PFSK-1 (cell line): ENCODE measurements at regions not wholly inside any gene's neighbourhood (a gene's known extent, or its start where the extent isn't known, plus 50 kb on each side); places are given as distances from the start of the nearest gene placed in this dataset.

ENCODE experiments used
- FOXP2 ChIP-seq: optimal IDR thresholded peaks from 2 replicates; pipeline ENCODE3; 2011; ENCODE audit warnings: borderline replicate concordance, control low read depth, inconsistent platforms; ENCODE audit not compliant: insufficient read depth; ENCODE audit errors: extremely low read length, extremely low read depth
- POLR2AphosphoS5 ChIP-seq: IDR thresholded peaks from 2 replicates; pipeline ENCODE4 v1.6.1; 2012; ENCODE audit warnings: low read depth, mild to moderate bottlenecking, control low read depth, low read length, moderate library complexity
- SIN3A ChIP-seq: IDR thresholded peaks from 2 replicates; pipeline ENCODE4 v1.6.1; 2012; ENCODE audit warnings: mild to moderate bottlenecking, low read length, moderate library complexity, borderline replicate concordance; ENCODE audit not compliant: insufficient read depth
- TAF1 ChIP-seq: IDR thresholded peaks from 2 replicates; pipeline ENCODE4 v1.6.1; 2012; ENCODE audit warnings: low read length, control low read depth, borderline replicate concordance; ENCODE audit not compliant: insufficient read depth
- TF ChIP-seq, protein P1 (sequence below), 2 experiments: IDR thresholded peaks; 2 replicates each; pipeline versions ENCODE4 v1.6.1 to v1.8.0; 2011 to 2012; ENCODE audit warnings: low read depth in 2 of 2, low read length in 2 of 2, control low read depth in 1 of 2, inconsistent platforms in 1 of 2, mild to moderate bottlenecking in 1 of 2, moderate library complexity in 1 of 2; ENCODE audit not compliant: insufficient read depth in 1 of 2

DNA sequence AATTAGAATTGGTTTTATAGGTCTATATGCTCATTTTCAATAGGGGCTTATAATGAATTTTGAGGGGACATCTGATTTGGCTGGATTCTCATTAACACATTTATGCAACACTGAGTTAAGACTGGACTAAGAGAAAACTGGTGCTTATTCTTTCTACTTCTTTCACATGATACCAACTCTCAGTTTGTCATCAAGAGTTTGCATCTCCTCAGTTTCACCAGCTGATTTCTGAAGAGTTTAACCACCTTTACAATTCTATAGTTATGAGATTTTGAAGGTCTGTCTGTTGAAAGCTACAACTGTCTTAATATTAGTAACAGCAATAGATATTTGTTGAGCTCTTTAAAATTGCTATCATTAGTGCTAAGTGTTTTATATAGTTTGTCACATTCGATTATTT is 867.0 kb upstream of the SORCS1 start:
- TF ChIP-seq TAF1, result no peak
- TF ChIP-seq FOXP2, result no peak
- TF ChIP-seq SIN3A, result no peak
- TF ChIP-seq, protein P1, sequence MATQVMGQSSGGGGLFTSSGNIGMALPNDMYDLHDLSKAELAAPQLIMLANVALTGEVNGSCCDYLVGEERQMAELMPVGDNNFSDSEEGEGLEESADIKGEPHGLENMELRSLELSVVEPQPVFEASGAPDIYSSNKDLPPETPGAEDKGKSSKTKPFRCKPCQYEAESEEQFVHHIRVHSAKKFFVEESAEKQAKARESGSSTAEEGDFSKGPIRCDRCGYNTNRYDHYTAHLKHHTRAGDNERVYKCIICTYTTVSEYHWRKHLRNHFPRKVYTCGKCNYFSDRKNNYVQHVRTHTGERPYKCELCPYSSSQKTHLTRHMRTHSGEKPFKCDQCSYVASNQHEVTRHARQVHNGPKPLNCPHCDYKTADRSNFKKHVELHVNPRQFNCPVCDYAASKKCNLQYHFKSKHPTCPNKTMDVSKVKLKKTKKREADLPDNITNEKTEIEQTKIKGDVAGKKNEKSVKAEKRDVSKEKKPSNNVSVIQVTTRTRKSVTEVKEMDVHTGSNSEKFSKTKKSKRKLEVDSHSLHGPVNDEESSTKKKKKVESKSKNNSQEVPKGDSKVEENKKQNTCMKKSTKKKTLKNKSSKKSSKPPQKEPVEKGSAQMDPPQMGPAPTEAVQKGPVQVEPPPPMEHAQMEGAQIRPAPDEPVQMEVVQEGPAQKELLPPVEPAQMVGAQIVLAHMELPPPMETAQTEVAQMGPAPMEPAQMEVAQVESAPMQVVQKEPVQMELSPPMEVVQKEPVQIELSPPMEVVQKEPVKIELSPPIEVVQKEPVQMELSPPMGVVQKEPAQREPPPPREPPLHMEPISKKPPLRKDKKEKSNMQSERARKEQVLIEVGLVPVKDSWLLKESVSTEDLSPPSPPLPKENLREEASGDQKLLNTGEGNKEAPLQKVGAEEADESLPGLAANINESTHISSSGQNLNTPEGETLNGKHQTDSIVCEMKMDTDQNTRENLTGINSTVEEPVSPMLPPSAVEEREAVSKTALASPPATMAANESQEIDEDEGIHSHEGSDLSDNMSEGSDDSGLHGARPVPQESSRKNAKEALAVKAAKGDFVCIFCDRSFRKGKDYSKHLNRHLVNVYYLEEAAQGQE (IDR thresholded peaks at IDR 0.05; ENCODE audit: insufficient read depth in 1 of 2, low read depth in 2 of 2, low read length in 2 of 2), result no peak
- no peak for TF ChIP-seq POLR2AphosphoS5

DNA sequence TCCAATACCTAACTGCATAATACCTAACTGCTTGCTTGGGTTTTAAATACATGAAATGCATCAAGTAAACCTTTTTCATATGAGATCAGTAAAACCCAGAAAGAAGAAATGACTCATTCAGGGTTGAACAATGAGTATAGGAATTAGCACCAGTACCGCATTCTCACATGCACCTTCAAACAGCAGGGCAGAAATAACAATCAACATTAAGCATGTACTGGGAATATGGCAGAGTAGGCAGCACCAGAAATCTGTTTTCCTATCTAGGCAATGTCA is 850.3 kb upstream of the SORCS1 start:
- TF ChIP-seq SIN3A (no peak), POLR2AphosphoS5 (no peak), TAF1 (no peak), FOXP2 (no peak)
- TF ChIP-seq, protein P1 (IDR thresholded peaks at IDR 0.05; ENCODE audit: insufficient read depth in 1 of 2, low read depth in 2 of 2, low read length in 2 of 2), result no peak

GRCh38 chr10:108014145-108014901 is 849.8 kb upstream of the SORCS1 start:
- no peak for TF ChIP-seq FOXP2
- TF ChIP-seq, protein P1 (IDR thresholded peaks at IDR 0.05; ENCODE audit: insufficient read depth in 1 of 2, low read depth in 2 of 2, low read length in 2 of 2), result no peak
- TF ChIP-seq TAF1, result no peak
- no peak for TF ChIP-seq POLR2AphosphoS5
- TF ChIP-seq SIN3A, result no peak

GRCh38 chr10:108005627-108006026 is 841.1 kb upstream of the SORCS1 start:
- TF ChIP-seq FOXP2, result no peak
- no peak for TF ChIP-seq POLR2AphosphoS5
- no peak for TF ChIP-seq TAF1
- TF ChIP-seq SIN3A, result no peak
- TF ChIP-seq, protein P1 (IDR thresholded peaks at IDR 0.05; ENCODE audit: insufficient read depth in 1 of 2, low read depth in 2 of 2, low read length in 2 of 2), result no peak
